HG02938 (cell line): ENCODE measurements at regions not wholly inside any gene's neighbourhood (a gene's known extent, or its start where the extent isn't known, plus 50 kb on each side); places are given as distances from the start of the nearest gene placed in this dataset.
"Not testable (repeated sequence)": the region's sequence is repeated elsewhere in the genome, so short reads cannot be mapped to it uniquely, and the experiment has no call there.

Experiments used
- ATAC-seq: cut with Tn5 transposase; IDR thresholded peaks from one replicate; pipeline ENCODE4 v1.9.1; 2021; ENCODE audit warnings: mild to moderate bottlenecking, moderate library complexity; ENCODE audit not compliant: unreplicated experiment

DNA sequence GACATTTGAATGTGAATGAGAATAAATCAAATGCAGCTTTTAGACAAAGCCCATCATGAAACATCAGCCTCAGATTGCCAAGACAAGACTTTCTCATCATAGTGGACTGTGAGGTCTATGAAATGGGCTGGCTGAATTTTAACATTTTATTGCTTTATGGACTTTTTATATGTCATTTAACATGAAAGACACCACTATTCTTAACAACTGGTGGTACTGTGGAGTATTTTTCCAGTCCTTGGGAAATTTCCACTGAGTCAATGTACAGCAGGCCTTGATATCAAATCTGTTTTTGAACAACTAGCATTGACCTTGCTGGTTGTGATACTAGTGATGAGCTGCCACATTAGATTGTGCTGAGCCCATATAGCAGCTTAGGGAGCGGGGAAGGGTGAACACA is 326.6 kb upstream of the CITED2 start:
- no peak for ATAC-seq

DNA sequence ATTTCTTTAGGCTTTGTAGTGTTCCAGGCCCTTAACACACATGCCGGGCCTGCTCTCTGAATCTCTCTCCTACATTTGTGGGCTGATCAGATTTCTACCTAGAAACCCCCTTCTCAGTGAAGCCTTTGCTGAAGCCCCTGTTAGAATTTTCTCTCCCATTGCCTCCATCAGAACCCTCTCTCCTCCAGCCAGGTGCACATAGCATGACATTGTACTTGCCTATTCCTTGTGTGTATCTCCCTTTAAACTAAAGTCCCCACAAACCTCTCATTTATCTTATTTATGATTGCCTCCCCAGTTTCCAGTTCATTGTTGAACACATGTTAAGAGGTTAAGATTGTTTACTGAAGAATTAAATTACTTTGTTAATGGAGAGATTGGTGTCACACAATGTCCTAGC is 325.5 kb upstream of the CITED2 start:
- ATAC-seq = no peak

DNA sequence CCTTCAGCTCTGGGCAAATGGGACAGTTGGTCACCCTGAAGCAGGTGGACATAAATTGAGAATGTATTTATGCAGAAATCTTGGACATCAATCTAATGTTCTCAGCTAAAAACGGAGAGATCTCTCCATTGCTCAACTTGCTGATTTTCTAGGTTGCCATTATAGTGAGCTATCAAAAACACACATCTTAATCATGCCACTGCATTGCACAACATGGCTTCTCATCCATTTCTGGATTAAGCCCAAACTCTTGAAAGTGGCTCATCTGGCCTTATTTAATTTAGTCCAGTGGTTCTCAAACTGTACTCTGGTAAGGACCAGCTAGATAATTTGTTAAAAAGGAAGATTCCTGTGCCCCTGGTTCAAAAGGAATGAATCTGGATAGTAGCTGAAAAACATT is 324.9 kb upstream of the CITED2 start:
- no peak for ATAC-seq

DNA sequence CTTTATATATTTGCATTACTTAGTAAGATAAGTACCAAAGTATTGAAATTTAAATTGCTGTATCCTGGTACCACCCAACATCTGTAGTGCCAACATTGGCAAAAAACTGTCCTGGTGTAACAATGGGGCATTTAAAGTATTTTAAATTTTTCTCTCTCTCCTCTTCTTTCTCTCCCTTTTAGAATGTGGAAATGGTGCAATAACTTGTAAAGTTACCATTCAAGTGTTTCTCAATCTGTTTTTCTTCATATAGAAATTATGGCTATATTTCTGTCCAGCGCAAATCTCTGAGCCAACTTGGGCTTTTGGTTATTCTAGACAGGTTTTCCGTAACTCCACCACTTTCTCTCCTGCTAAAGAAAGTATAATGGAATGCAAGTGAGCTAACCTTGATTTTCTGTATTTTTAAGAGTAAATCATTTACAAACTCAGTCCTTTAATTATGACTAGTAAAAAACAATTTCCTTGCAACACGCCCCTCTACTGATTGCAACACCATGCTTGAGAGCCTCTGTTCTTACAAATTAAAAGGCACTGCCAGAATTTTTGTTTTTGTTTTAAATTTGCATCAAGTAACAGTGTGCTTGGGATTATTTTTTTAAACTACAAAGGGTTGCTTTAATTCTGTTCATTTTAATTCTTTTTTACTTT is 324.2 kb upstream of the CITED2 start:
- no peak for ATAC-seq

DNA sequence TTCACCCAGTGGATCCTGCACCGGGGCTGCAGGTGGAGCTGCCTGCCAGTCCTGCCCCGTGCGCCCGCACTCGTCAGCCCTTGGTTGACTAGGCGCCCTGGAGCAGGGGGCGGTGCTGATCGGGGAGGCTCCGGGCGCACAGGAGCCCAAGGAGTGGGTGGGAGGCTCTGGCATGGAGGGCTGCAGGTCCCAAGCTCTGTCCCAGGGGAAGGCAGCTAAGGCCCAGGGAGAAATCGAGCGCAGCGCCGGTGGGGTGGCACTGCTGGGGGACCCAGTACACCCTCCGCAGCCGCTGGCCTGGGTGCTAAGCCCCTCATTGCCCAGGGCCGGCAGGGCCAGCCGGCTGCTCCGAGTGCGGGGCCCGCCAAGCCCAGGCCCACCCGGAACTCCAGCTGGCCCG is 323.4 kb upstream of the CITED2 start:
- not testable (repeated sequence) for ATAC-seq

DNA sequence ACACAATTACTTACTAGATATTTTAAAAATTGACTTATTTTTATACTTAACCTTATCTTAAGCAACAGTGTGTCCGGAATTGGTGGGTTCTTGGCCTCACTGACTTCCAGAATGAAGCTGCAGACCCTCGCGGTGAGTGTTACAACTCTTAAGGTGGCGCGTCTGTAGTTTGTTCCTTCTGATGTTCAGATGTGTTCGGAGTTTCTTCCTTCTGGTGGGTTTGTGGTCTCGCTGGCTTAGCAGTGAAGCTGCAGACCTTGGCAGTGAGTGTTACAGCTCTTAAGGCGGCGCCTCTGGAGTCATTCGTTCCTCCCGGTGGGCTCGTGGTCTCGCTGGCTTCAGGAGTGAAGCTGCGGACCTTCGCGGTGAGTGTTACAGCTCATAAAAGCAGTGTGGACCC is 322.5 kb upstream of the CITED2 start:
- ATAC-seq = not testable (repeated sequence)

DNA sequence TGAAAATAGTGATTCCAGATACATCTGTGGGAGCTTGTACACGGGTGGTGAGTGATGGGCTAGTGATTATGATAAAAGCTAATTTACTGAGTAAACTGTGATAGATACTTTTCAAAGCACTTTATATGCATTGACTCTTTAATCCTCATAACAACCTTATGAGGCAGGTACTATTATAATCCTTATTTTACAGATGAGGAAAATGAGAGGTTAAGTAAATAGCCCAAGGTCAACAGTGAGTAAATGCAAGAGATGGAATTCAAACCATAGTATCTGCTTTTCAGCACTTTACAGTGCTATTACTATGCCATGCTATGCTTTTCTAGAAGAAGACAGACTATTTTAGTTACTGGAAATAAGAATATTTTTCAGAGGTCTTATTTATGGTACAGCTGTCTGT is 320.9 kb upstream of the CITED2 start:
- ATAC-seq = no peak

DNA sequence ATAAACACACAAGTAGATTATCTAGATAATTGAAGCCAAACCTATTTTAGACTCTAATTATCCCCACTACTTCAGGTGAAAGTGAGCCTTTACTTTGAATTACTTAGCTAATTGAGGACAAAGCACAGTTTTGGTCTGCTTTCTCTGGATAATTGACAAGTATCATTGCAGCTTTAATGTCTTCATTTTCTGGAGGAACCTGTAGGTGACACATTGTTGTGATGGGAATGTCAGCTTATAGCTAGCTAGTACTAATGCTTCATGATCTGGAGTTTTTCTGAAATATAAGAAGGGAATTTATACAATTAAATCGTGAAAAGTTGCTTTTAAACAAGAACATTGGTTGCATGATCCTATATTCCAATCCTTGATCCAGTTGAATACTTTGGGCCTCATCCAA is 319.3 kb upstream of the CITED2 start:
- no peak for ATAC-seq

DNA sequence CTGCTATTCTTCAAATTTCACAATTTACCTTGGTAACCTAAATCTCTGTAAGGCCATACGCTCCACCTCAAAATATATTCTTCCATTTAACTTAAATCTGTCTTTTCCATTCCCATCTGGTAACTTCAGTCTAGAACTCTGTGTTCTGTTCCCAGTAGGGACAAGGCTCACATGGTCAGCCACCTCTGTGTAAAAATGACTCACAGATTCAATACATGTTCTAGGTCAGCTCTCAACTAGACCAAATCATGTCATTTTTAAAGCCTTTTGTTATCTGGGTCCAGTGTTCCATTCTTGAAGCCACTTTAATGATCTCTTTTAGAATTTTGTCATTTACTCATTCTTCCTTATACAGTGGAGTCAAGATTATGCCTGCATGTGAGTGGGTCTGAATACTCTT is 315.6 kb upstream of the CITED2 start:
- ATAC-seq = no peak

DNA sequence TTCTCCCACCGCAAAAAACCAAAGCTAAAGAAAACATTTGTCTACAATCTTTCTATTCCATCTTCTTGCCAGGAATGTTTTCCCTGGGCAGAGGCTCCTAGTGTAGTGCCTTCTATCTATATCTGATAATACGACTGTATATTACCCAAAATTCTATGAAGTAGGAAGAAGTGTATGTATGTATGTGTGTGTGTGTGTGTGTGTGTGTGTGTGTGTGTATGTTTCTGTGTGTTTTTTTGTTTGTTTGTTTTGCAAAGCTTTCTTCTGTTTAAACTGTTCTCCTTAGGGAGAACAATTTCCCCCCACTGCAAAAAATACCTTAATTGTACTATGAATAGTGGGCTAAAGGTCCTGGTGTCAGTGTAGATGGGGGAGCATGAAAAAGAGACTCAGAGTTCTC is 312.6 kb upstream of the CITED2 start:
- ATAC-seq = no peak

DNA sequence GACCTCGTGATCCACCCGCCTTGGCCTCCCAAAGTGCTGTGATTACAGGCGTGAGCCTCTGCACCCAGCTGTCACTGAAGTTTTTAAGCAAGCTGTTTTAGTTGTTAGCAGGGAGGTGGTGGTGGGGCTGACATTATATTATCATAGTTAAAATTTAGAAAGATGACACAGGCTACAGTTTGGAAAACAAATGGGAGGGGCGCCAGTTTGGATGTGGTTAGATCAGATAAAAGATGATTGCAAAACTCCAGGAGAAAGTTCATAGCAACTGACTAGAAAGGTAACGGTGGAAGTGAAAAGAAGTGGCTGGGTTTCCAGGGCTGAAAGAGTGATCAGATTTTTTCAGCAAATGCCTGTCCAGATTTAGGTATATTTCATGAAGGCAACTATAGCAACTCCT is 311.9 kb upstream of the CITED2 start:
- ATAC-seq = no peak

DNA sequence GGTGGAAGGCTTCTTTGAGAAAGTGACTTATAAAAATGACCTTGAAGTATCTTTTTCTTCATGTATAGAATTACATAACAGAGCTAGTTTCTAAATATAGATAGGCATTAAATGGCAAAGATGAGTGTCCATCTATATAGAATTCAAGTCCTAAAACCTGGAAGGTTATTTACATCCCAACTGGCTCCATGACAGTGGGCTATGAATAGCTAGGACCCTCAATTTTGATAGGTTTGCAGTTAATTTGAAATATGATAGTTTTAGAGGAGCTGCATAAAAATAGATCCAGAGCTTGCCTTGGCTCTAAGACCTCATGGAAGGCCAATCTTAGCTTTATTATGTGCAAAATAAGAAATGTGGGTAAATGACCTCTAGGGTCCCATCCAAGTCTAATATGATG is 310.6 kb upstream of the CITED2 start:
- ATAC-seq = no peak

DNA sequence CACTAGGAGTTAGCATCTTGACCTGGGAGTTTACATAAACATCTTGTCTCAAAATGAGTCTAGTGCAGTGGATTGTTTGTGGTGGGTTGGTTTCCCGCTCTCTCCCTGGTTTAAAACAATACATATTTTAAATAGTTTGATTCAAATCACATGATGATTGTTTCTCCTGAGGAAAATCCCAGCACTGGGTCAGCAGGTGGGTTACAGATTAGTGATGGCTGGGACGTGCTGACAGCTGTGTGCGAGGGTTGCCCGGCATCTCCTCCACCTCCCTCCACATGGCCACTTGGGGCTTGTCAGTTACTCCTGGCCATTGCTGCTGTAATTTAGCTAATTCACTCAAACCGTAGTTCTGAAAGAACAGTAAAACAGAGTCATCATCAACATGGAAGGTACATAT is 306.4 kb upstream of the CITED2 start:
- no peak for ATAC-seq

DNA sequence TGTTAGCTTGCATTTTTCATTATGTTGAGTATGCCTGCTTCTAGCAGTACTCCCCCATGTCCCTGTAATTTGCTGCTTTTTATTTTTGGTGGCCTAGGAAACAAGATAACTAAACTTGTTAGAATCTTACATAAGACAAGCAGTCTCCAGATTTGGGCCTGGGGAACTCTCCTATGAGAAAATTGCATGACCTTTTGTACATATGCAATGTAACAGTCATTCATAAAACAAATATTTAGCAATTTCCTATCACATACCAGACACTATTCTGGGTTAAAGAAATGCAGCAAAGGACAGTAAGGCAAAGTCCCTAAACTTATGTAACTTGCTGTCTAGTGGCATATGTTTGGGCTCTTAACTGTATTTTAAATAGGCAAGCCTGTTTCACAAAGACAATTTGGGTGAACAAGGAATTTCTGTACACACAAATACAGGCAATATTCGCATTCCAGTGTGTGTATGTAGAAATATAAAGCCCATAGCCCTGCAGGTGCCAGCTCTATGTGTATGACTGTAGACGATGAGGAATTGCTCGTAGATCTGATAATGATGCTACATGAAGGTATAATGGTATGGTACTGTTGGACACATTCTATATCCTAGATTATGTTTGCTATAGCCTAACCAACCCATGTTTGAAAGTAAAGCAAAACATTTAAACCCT is 305.2 kb upstream of the CITED2 start:
- no peak for ATAC-seq

DNA sequence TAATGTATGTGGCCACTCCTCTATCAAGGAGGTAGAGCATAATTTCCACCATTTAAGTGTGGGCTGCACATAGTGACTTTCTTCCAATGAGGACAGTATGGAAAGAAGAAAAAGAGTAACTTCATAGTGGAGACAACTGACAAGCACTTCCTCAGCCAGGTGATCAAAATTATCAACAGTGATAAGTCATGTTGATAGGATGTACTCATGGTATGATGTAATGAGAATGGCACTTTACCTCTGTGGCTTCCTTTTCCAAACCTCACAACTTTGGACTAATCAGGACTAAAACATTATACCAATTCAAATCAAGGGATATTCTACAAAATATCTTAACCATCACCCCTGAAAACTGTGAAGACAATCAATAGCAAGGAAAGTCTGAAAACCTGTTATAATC is 302.3 kb upstream of the CITED2 start:
- no peak for ATAC-seq

DNA sequence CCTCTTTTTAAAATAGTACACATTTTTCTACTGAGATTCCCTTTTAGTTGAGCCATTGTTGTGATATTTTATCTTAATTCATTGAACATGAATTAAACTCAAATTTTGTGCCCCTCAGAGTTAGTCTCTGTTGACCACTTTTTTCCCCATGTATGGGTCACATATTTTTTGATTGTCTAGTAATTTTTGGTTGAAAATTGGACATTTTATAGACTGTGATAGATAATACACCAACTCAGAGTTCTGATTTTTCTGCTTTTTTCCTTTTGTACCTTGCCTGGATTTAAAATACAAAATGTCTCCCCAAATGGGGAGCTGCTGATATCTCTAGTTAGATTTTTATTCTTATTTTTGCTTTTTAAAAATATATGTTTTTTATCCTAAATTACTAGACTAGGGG is 291.8 kb upstream of the CITED2 start:
- ATAC-seq = no peak

DNA sequence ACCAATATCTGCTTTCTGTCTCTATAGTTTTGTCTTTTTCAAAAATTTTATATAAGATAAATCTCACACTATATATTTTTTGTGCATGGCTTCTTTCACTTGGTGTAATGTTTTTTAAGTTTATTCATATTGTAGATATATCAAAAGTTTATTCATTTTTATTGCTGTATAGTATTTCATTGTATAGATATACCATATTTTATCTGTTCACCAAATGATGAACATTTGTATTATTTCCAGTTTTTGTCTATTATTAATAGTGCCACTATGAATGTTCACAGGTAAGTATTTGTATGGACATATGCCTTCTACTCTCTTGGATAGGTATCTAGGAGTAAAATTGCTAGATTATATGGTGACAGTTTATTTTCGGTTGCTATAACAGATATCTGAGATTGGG is 289.5 kb upstream of the CITED2 start:
- ATAC-seq = no peak

DNA sequence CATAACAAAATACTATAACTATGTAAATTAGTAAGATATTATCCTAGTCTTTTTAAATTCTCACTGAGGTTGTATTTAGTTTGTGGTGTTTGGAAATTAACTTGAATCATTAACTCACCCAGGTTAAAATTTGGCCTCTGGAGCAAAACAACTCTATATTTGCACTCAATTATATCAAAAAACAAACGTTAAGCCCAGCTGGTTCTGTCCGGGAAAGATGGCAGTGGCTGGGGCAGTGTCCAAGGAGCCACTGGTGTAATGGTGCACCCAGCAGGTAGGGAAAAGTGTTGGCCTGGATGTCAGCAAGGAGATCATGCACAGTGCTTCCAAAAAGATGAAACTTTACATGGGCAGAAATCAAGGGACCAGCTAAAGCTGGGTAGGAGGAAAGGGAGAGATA is 285.3 kb upstream of the CITED2 start:
- ATAC-seq = no peak

DNA sequence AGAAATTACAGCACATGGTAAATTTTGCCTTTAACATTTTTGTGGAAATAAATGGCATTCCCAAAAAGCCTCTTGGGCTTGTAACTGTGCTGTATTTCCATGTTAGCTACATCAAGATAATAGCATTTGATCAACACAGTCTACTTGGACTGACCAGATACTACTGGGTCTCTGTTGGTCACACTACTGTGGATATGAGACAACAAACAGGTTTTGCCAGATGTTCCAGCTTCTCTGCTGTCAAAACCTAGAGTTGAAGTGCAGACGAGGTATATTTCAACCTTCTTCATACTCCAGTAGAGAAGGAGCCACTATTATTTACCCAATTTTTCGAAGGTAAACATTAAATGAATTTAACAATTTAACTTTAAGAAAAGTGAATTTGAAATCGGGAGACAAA is 284.7 kb upstream of the CITED2 start:
- ATAC-seq = no peak

DNA sequence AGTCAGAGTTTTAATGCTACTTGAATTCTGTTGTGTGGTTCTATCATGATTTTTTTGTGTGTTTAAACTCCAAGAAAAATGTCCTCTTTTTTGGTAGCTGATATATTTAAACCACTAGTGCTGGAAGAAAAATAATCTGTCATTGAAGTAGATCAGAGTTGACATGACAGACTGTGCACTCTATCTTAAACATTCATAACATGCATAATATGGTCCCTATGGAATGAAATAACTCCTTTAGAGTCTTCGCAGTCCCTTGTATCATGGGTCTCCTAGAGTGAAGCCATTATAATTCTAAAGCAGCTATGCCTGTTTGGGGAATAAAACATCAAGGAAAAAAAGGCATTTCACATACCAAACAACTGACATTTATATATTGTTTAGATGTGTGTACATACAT is 282.7 kb upstream of the CITED2 start:
- ATAC-seq = no peak

DNA sequence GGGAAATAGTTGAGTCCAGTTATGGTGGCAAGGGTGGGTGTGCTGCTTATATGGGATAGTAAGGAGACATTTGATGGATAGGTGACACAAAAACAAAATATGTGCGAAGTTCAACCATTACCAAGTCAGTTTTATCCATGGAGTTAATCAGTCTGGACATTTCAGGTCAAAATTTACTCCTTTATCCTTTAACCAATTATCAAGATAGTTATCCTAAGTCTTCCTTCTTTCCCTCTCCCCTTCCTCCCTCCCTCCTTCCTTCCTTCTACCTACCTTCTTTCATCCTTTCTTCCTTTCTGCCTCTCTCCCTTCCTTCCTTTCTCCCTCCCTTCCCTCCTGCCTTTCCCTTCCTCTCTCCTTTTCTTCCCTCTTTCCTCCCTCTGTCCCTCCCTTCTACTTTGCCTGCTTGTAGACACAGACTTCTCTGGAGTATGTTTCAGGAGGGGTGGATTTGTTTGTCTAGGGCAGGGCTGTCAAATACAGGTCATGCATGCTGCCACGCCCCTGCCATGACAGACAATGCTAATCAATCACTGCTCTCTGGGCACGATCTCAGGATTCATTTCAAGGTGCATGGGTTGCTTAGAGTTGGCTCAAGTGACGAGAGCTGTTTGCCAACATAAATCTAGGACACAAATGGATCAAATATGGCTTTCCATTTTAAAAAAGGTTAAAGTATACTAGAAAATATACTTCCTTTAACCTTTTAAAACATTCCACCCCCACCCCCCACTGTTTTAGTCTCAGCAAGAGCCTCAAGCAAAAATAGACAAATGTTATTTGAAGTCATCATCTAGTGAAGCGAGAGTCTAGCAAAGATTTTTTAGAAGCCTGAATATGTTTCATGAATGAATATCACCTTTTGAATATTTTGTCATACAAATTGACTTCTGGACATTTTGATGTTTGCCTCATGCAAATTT is 281.6 kb upstream of the CITED2 start:
- ATAC-seq = no peak
